Fibroblast of skin of back (primary cell): ENCODE measurements at regions not wholly inside any gene's neighbourhood (a gene's known extent, or its start where the extent isn't known, plus 50 kb on each side); places are given as distances from the start of the nearest gene placed in this dataset.
A peak's percentile ranks its signal among the peaks of the same experiment; 100 is the strongest.

ENCODE experiments used
- DNase-seq: peaks from one replicate; pipeline ENCODE4 v3.0.0-alpha.2; 2013

DNA sequence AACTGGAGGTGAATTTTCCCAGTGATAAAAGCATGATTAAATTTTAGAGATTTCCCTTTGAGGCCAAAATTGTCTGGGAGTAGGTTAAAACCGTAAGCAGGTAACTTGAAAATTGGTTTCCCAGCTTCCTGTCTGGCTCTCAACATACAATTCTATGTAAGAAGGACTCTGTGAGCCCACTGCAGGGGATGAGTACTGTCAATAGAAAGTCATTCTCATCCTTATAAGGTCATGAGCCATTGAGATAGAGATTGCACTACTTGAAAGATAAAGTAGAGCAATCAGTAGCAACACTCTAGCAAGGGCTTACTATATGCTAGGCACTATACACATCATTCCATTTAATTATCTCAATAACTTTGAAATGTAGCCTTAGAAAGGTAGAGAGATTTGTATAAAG lies 225.6 kb upstream of the HMGA2 start:
- no peak for DNase-seq

DNA sequence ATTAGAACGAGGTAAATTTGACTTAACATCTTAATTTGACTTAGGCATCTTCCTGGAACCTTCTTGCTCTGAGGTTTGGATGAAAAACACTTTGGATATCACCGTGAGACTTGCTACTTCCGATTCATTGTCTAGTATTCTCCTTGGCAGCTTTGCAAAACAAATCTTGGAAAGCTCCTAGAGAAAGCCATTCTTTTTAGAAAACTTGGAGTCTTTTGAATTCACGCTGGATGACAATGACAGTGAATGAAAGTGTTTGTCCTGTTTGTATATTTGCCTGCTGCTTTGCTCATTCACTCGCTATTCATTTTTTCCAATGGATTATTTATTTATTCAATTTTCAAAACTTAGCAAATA lies 222.1 kb upstream of the HMGA2 start:
- no peak for DNase-seq

- DNase-seq, result peak; percentile 97
Observed at GRCh38 chr12:65602610-65603295, 221.5 kb upstream of the HMGA2 start.

- DNase-seq, result peak; percentile 97
Observed at GRCh38 chr12:65603438-65604351, 220.6 kb upstream of the HMGA2 start.

DNA sequence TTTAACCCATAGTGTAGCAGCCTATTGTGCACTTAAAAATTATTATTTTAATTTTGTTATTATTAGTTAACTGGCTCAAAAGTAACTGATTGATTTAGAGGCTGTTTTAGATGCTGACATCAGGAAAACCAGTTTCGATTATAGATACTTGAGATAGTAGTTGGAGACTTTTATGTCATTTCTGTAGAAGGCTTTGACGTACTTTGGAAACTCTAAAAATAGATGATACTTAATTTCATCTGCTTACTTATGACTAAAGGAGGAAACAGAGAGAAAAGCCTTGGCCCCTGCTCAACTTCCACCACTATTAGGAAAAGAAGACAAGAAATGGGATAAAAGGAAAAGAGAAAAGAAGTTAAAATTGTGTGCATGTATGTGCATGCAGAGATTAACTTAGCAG lies 219.3 kb upstream of the HMGA2 start:
- no peak for DNase-seq

DNA sequence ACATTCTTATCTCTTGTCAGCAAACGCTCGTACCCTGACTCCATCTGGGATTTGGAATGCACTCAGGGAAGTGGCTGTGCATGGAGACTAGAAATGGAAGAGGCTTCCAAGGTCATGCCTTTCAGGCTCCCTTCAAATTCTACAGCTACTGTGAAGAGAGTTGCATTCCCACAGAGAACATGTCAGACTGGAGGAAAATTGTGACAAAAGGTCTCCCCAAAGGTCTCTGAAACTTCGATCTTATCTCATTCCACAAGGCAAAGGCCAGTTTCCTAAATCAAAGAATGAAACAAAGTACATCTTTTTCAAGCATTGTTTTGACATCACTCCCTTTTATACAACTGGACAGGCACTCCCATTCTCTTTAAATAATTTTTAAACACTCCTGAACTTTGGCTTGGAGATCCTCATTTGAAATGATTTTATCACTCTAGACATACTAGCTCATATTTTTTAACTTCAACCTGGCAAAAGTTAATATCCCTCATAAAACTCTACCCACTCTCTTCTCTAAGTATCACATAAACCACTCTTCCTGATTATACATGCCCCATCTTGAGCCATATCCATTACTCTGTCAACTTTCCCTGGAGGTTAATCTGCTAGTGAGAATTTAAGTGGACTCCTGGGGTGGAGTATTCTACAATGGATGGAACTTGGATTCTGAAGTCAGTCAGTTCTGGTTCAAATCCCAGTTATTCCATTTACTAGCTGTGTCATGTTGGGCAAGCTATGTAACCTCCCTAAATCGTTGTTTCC lies 218.1 kb upstream of the HMGA2 start:
- no peak for DNase-seq

GRCh38 chr12:65607401-65607841 lies 216.9 kb upstream of the HMGA2 start:
- no peak for DNase-seq

- peak; percentile 66 for DNase-seq
Observed at GRCh38 chr12:65608319-65608916, 215.9 kb upstream of the HMGA2 start.

GRCh38 chr12:65609359-65609771 lies 214.9 kb upstream of the HMGA2 start:
- DNase-seq, result peak; percentile 96

GRCh38 chr12:65611396-65611795 lies 212.9 kb upstream of the HMGA2 start:
- no peak for DNase-seq

DNA sequence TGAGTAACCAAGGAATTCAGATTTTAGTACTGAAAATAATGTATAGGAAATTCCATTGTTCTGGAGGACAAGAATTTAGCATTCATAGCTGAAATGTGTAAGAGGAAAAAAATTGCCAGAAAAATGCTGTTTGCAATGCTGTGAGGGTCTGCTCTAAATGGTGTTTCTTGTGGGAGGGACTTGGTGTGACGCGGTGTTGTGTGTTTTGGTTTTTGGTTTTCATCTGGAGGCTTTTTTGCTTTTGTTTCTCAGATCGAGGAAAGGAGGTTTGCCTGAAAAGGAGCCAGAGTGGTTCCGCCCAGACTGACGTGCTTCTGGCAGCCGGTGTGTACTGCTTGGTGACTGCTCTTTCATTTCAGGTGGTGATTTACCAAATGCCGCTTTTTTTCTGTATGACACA lies 211.8 kb upstream of the HMGA2 start:
- peak; percentile 93 for DNase-seq

GRCh38 chr12:65613692-65614091 lies 210.6 kb upstream of the HMGA2 start:
- DNase-seq, result no peak

DNA sequence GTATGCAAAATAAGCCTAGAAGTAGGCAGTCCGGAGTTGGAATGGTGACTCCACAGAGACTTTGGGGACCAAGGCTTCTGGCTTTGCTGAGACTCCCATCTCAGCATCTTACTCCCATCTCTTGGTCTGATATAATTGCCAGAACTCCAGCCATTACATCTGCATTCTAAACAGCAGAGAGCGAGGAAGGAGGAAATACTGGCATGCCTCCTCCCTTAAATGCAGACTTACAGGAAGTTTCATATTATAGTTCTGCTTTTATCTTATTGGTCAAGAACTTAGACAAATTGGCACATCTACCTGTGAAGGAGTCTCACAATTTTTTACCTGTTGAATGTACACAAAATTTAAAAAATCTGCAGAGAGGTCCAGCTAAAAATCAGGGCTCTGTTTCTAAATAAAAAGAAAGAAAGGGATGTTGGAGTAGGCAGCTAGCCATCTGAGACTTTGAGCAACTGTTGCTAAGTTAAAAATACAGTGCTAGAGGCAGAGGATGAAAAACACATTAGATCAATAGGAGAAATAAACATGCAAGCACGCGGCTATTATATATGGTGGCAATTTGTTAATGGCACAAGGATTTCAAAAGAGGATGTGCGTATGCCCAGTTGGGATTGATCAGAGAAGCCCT lies 209.9 kb upstream of the HMGA2 start:
- no peak for DNase-seq

DNA sequence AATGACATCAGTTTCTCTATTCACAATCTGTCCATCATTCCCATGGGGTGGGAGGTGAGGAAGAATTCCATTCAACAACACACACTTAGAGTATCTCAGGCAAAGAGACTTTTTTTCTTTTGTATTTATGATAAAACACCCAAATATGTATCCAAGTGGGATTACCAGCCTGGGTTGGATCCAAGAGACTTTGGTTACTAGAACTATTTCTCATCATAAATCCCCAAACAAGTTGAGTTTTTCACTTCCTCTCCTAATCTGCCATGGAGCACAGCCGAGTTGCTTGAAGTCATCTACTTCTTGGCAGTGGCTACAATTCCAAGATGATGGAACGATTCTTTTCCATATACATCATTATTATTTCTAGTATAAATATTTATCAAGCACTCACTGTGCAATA lies 209.2 kb upstream of the HMGA2 start:
- DNase-seq, result peak; percentile 99

GRCh38 chr12:65616022-65616421 lies 208.3 kb upstream of the HMGA2 start:
- DNase-seq, result no peak

- DNase-seq, result no peak
Observed at GRCh38 chr12:65618588-65618987, 205.7 kb upstream of the HMGA2 start.

DNA sequence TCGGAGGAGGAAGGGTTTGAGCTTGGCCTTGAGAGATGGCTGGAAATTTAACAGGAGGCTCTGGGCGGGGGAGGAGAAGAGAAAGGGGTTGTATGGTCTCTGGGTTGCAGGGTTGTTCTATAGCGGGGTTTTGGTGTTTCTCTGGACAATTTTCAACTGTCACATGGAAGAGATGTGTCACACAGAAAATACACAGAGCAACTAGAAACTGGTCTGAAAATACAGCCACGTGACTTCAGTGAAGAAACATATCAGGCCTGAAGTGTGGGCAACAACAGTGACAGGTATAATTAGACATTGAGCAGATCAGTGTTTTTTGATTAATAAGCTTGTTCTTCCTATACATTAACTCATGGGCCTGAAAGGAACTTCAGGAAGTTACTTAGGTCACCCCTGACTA lies 205.3 kb upstream of the HMGA2 start:
- no peak for DNase-seq

DNA sequence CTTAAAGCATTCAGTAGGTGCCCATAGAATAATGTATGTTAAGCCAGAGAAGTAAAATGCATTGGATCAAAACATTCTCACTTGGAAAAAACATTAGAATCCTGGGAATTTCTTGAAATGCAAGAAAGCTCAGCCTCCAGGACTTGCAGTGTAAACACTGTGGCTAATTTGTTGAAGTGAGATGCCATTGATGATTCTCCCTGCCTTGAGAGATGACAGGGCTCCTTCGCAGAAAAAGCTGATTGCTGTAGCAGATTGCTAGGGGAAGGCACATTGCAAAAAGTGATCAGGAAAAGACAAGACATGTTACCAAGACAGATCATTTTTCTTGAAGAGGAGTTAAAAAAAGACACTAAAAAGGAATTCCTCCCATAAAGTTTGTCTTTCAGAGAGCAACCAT lies 204.2 kb upstream of the HMGA2 start:
- DNase-seq, result no peak

DNA sequence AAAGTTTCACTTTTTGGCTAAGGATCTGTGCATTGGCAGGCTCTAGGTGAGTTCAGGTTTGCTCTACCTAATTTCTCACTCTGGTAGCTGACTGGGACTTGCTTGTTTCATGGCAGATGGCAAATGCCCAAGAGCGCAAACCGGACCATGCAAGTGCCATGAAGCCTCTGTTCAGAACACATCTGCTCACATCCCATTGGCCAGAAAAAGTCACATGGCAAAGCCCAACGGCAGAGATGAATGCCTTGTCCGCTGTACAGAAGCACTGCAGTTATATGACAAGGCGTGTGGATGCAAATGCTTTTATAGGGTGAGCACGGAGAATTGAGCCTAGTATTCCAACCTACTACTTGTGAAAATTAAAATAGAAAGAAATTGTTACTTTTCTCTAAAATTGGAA lies 202.2 kb upstream of the HMGA2 start:
- no peak for DNase-seq

GRCh38 chr12:65623507-65623906 lies 200.8 kb upstream of the HMGA2 start:
- no peak for DNase-seq

DNA sequence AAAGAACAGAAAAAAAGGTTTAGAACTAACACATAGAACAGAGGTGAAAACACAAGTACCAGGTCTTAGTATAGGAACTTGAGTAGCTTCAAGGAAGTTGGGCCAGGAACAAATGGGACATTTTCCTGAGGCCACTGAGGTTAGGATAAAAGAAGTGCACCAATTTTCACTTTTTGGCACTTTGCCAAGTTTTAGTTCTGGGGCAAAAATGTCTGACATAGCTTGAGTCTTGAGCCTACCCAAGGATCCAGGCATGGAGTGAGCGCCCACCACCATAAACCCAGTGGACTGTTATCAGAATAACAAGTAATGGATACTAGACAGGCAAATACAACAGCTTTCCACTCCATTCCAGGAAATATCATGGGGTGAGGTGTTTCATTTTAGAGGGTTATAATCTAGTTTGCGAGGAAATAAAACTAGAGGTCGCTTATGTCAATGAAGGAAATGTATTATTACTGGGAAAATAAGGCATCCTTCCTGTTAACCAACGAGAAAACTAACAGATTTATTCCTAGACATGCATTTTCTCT lies 199.7 kb upstream of the HMGA2 start:
- DNase-seq, result no peak

DNA sequence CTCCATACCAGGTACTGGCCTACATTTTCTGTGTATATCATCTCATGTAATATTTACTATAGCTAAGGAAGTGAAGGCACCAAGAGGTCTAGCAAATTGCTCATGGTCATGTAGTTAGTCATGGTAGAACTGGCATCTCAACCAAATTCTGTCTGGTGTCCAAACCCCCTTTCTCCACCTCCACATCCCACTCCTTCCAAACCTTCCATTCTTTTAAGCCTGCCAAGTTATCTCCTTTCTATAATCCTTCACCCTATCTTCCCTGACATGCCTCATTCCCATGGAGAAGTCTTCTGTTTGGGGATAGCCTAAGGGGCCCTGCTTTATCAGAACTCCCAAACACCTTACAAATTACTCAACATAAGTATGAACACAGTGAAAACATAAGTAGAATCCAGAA lies 196.2 kb upstream of the HMGA2 start:
- no peak for DNase-seq
